ENCODE measurements at regions not wholly inside any gene's neighbourhood (a gene's known extent, or its start where the extent isn't known, plus 50 kb on each side); places are given as distances from the start of the nearest gene placed in this dataset.

GRCh38 chr13:26992951-26993719 lies 178.5 kb downstream of the USP12 start:
- TF ChIP-seq ZNF274 (IDR thresholded peaks at IDR 0.05; ENCODE audit: low read depth, low read length) (no peak), YY1 (IDR thresholded peaks at IDR 0.05; ENCODE audit: insufficient read depth, insufficient read length) (no peak)
